ENCODE measurements at regions not wholly inside any gene's neighbourhood (a gene's known extent, or its start where the extent isn't known, plus 50 kb on each side); places are given as distances from the start of the nearest gene placed in this dataset.

- Histone ChIP-seq H3K4me3 (replicated peaks in 1 of 2; ENCODE audit: low read depth in 1 of 2, low read length in 2 of 2) (no peak overlapping the region), H4K20me1 (ENCODE audit: insufficient read depth) (no peaks in the 10 kb centered on the region), H3K27ac (ENCODE audit: low read depth, low read length) (no peak overlapping the region), H3K79me2 (ENCODE audit: insufficient read depth, low read length) (no peaks in the 10 kb centered on the region), H3K4me2 (ENCODE audit: low read length) (no peak overlapping the region), H3K36me3 (ENCODE audit: control insufficient read depth in 1 of 2, insufficient read depth in 2 of 2, low read length in 2 of 2) (no peaks in the 10 kb centered on the region), H3K4me1 (ENCODE audit: control insufficient read depth in 1 of 2, insufficient read depth in 2 of 2, low read length in 2 of 2) (no peaks in the 10 kb centered on the region; a peak in 1 of 4 replicates), H3K9me3 (ENCODE audit: control insufficient read depth in 1 of 2, insufficient read depth in 1 of 2, low read depth in 1 of 2, low read length in 2 of 2) (no peaks in the 10 kb centered on the region), H3K27me3 (ENCODE audit: insufficient read depth, low read length) (no peaks in the 10 kb centered on the region), H2AFZ (ENCODE audit: low read depth, low read length, poor library complexity, severe bottlenecking) (no peak overlapping the region), H3K9me2 (ENCODE audit: insufficient read depth) (no peaks in the 10 kb centered on the region), H3K9ac (ENCODE audit: low read length) (no peak overlapping the region)
- ChIA-PET POLR2A (no interaction called here), RAD21 (ENCODE audit: low non-redundant PET in 1 of 2, low total read pairs in 2 of 2, uncharacterized antibody in 2 of 2, unreplicated experiment in 2 of 2) (no interaction called here), CTCF (no interaction called here)
- ATAC-seq (no peak), DNase-seq (ENCODE audit: low read depth, low spot score) (no peak)
- TF ChIP-seq ZBTB33 (IDR thresholded peaks at IDR 0.05; ENCODE audit: extremely low read depth, insufficient replicate concordance, low read length) (no peak), REST (IDR thresholded peaks at IDR 0.05; ENCODE audit: low read depth) (no peak), JUND (IDR thresholded peaks at IDR 0.05) (no peak), SRF (IDR thresholded peaks at IDR 0.05; ENCODE audit: low read depth) (no peak), SIN3A (IDR thresholded peaks at IDR 0.05; ENCODE audit: low read depth) (no peak), TCF7L2 (IDR thresholded peaks at IDR 0.05; ENCODE audit: borderline replicate concordance, extremely low read depth, insufficient read depth, insufficient read length) (no peak), POLR2A (IDR thresholded peaks at IDR 0.05; ENCODE audit: borderline replicate concordance, extremely low read depth, insufficient read depth, insufficient read length) (no peak), CEBPB (IDR thresholded peaks at IDR 0.05; ENCODE audit: low read depth) (no peak), EZH2phosphoT487 (IDR thresholded peaks at IDR 0.05; ENCODE audit: borderline replicate concordance) (no peak), EGR1 (IDR thresholded peaks at IDR 0.05; ENCODE audit: low read depth) (no peak), YY1 (IDR thresholded peaks at IDR 0.05; ENCODE audit: extremely low read depth, insufficient replicate concordance, low read depth, low read length) (no peak), ZNF274 (IDR thresholded peaks at IDR 0.05; ENCODE audit: low read depth, low read length) (no peak), RAD21 (IDR thresholded peaks at IDR 0.05; ENCODE audit: low read depth) (no peak), ATF3 (IDR thresholded peaks at IDR 0.05) (no peak), ELF1 (IDR thresholded peaks at IDR 0.05; ENCODE audit: borderline replicate concordance, low read depth) (no peak), EZH2 (IDR thresholded peaks at IDR 0.05) (no peak)
- no TSS peak for BruUV-seq (replicated peaks)
- intact Hi-C loops (cut with micrococcal nuclease): no loop called here
Measured at GRCh38 chr13:104321756-104322155, 1255.5 kb upstream of the SLC10A2 start.

Measured in HCT116 (cell line).